PC-3 (cell line): ENCODE measurements at regions not wholly inside any gene's neighbourhood (a gene's known extent, or its start where the extent isn't known, plus 50 kb on each side); places are given as distances from the start of the nearest gene placed in this dataset.

Experiments
- ATAC-seq: fragments of 200-7000 bp; cut with Tn5 transposase; 2 replicates; pipeline ENCODE4 v1.9.1; 2020; ENCODE audit warnings: mild to moderate bottlenecking, moderate library complexity
- BruUV-seq: library from RNA; stranded (reverse); fragments of 400-500 nt; replicated peaks from 2 replicates; lab custom pipeline; 2021; lab: Mats Ljungman, UMichigan
- CTCF ChIA-PET: fragments of 300-600 bp; sonication (Branson Sonifier 250); formaldehyde crosslinking; loops from one replicate; lab custom pipeline; 2022; ENCODE audit warnings: antibody characterized with exemption; lab: Charles Lee
- POLR2A ChIA-PET: fragments of 300-600 bp; sonication (Branson Sonifier 250); formaldehyde crosslinking; loops from one replicate; lab custom pipeline; 2022; ENCODE audit warnings: antibody characterized with exemption; ENCODE audit not compliant: unreplicated experiment; lab: Charles Lee
- DNase-seq: peaks from one replicate; pipeline ENCODE4 v3.0.0-alpha.2; 2015
- H2AFZ ChIP-seq: fragments of 300-600 bp; sonication (generic); 2 replicates; pipeline ENCODE4 v1.6.0; 2016; ENCODE audit warnings: antibody characterized with exemption, low read length
- H3F3A ChIP-seq: fragments of 300-600 bp; sonication (generic); one replicate; pipeline ENCODE4 v1.6.0; 2017; ENCODE audit warnings: antibody characterized with exemption, low read length, control low read depth, mild to moderate bottlenecking; ENCODE audit not compliant: unreplicated experiment
- H3K27ac ChIP-seq: fragments of 300-600 bp; sonication (generic); 2 replicates; pipeline ENCODE4 v1.5.1; 2016; ENCODE audit warnings: mild to moderate bottlenecking, low read length
- H3K27me3 ChIP-seq: fragments of 300-600 bp; sonication (generic); 2 replicates; pipeline ENCODE4 v1.6.1; 2016; ENCODE audit warnings: low read length, mixed read lengths
- H3K36me3 ChIP-seq: fragments of 300-600 bp; sonication (generic); 2 replicates; pipeline ENCODE4 v1.6.1; 2016; ENCODE audit warnings: low read depth, mixed run types, low read length, mixed read lengths
- H3K4me1 ChIP-seq: fragments of 300-600 bp; sonication (generic); 2 replicates; pipeline ENCODE4 v1.5.1; 2016; ENCODE audit warnings: low read length; ENCODE audit not compliant: insufficient read depth
- H3K4me2 ChIP-seq: fragments of 300-600 bp; sonication (generic); 2 replicates; pipeline ENCODE4 v1.6.0; 2016; ENCODE audit warnings: low read length
- H3K4me3 ChIP-seq: fragments of 300-600 bp; sonication (generic); 2 replicates; pipeline ENCODE4 v1.5.1; 2016; ENCODE audit warnings: mild to moderate bottlenecking, low read length, mixed read lengths
- H3K79me2 ChIP-seq: fragments of 300-600 bp; sonication (generic); 2 replicates; pipeline ENCODE4 v1.6.1; 2017; ENCODE audit warnings: low read length, mixed read lengths
- H3K9ac ChIP-seq: fragments of 300-600 bp; sonication (generic); 2 replicates; pipeline ENCODE4 v1.6.0; 2016; ENCODE audit warnings: mild to moderate bottlenecking, low read length
- H3K9me2 ChIP-seq: fragments of 300-600 bp; sonication (generic); replicated peaks from 2 replicates; pipeline ENCODE4 v1.6.1; 2016; ENCODE audit warnings: mixed run types, low read length, mixed read lengths
- H3K9me3 ChIP-seq: fragments of 300-600 bp; sonication (generic); 2 replicates; pipeline ENCODE4 v1.6.1; 2016; ENCODE audit warnings: low read length, mixed read lengths
- H4K20me1 ChIP-seq: fragments of 300-600 bp; sonication (generic); 2 replicates; pipeline ENCODE4 v1.6.1; 2016; ENCODE audit warnings: low read length, mixed read lengths
- CTCF ChIP-seq: fragments of 300-600 bp; sonication (generic); conservative IDR thresholded peaks from 2 replicates; pipeline ENCODE4 v1.5.1; 2017; ENCODE audit warnings: antibody characterized with exemption, low read depth, mild to moderate bottlenecking, low read length
- EZH2 ChIP-seq: fragments of 300-600 bp; sonication (generic); IDR thresholded peaks from one replicate; pipeline ENCODE4 v1.6.1; 2017; ENCODE audit warnings: antibody characterized with exemption, mild to moderate bottlenecking, low read length; ENCODE audit not compliant: unreplicated experiment
- EZH2phosphoT487 ChIP-seq: fragments of 300-600 bp; sonication (generic); IDR thresholded peaks from 2 replicates; pipeline ENCODE4 v1.6.1; 2018; ENCODE audit warnings: mild to moderate bottlenecking, antibody characterized with exemption, low read length, borderline replicate concordance
- intact Hi-C: fragments of 100-400 bp; cut with micrococcal nuclease; formaldehyde crosslinking; loops from 2 replicates; pipeline ENCODE4 v1.9.0; 2023

GRCh38 chr5:152331718-152332117 is 73.4 kb downstream of the NMUR2 start:
- Histone ChIP-seq H3K27me3 (peaks cover 13% of the 10 kb centered on the region; the same call in 1 of the 2 replicates), H3K9ac (no peak overlapping the region), H3K4me3 (no peak overlapping the region), H3K4me1 (no peaks in the 10 kb centered on the region), H3F3A (no peaks in the 10 kb centered on the region), H3K79me2 (no peaks in the 10 kb centered on the region), H3K27ac (no peak overlapping the region), H3K9me2 (no peaks in the 10 kb centered on the region), H3K4me2 (no peak overlapping the region), H4K20me1 (no peaks in the 10 kb centered on the region), H3K9me3 (no peaks in the 10 kb centered on the region), H3K36me3 (no peaks in the 10 kb centered on the region), H2AFZ (no peak overlapping the region)
- TF ChIP-seq EZH2 (no peak), CTCF (no peak), EZH2phosphoT487 (no peak)
- no TSS peak for BruUV-seq
- ChIA-PET CTCF (no interaction called here), POLR2A (no interaction called here)
- ATAC-seq (no peak), DNase-seq (no peak)
- intact Hi-C loops: no loop called here

GRCh38 chr5:152331006-152331405 is 74.1 kb downstream of the NMUR2 start:
- H3K27me3 ChIP-seq: peaks cover 11% of the 10 kb centered on the region; the same call in 1 of the 2 replicates
- no peaks in the 10 kb centered on the region for H3K9me3 ChIP-seq
- no peaks in the 10 kb centered on the region for H3K4me1 ChIP-seq
- ChIA-PET POLR2A (no interaction called here), CTCF (interaction anchor here (0.7 kb wide), 1 partner anchor 19 kb away, joined by 6 read pairs; no protein-coding TSS in a partner anchor)
- DNase-seq (peak; percentile 11), ATAC-seq (peak; percentile 45; the same call in 1 of the 2 replicates)
- no peak for TF ChIP-seq EZH2phosphoT487
- no peak for TF ChIP-seq EZH2
- no peak for TF ChIP-seq CTCF
- no peak overlapping the region for H3K9ac ChIP-seq
- H3K4me2 ChIP-seq: no peak overlapping the region
- no peaks in the 10 kb centered on the region for H3K36me3 ChIP-seq
- H3K79me2 ChIP-seq: no peaks in the 10 kb centered on the region
- no peaks in the 10 kb centered on the region for H3F3A ChIP-seq
- no peaks in the 10 kb centered on the region for H4K20me1 ChIP-seq
- H2AFZ ChIP-seq: no peak overlapping the region
- H3K4me3 ChIP-seq: no peak overlapping the region
- no peak overlapping the region for H3K27ac ChIP-seq
- intact Hi-C loops: no loop called here
- no TSS peak for BruUV-seq
- H3K9me2 ChIP-seq: no peaks in the 10 kb centered on the region

DNA sequence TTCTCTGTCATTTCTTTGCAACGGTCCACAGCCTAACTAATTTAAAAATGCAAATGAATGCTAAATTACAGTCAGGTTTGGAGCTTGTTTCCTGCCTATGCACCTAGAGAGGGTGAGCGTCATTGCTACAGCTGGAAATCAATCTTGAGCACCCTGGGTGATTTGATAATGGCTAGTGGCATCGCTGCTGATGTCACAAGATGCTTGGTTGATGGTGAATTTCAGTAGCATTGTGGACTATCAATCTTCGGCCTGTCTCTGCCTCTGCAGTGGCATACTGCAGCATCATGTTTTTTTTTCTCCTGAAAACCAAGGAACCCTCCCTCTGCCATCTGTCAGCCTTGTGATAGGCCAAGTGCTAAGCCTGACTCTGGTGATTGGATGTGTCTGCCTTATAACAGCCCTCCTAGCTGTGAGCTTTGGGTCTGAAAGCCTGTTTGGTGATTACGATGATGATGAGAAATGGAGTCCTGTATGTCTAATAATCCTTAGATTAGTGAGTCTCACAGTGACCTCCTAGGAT is 75.3 kb downstream of the NMUR2 start:
- POLR2A ChIA-PET: no interaction called here
- Histone ChIP-seq H3K9me2 (no peaks in the 10 kb centered on the region), H3K9me3 (no peaks in the 10 kb centered on the region), H3K4me1 (no peaks in the 10 kb centered on the region), H3K27me3 (0 out of 2 replicates have a peak, but pooled peaks cover 2% of the 10 kb centered on the region), H3K4me2 (no peak overlapping the region), H3K4me3 (no peak overlapping the region), H3K79me2 (no peaks in the 10 kb centered on the region), H2AFZ (no peak overlapping the region), H3F3A (no peaks in the 10 kb centered on the region), H3K36me3 (no peaks in the 10 kb centered on the region), H3K27ac (no peak overlapping the region), H3K9ac (no peak overlapping the region), H4K20me1 (no peaks in the 10 kb centered on the region)
- intact Hi-C loops: no loop called here
- DNase-seq: no peak
- ATAC-seq: no peak
- TF ChIP-seq EZH2phosphoT487: no peak
- TF ChIP-seq CTCF: no peak
- TF ChIP-seq EZH2: no peak
- no TSS peak for BruUV-seq
- CTCF ChIA-PET: no interaction called here
